H9 (cell line): ENCODE measurements at regions not wholly inside any gene's neighbourhood (a gene's known extent, or its start where the extent isn't known, plus 50 kb on each side); places are given as distances from the start of the nearest gene placed in this dataset.

ENCODE experiments used
- DNase-seq: peaks from one replicate; pipeline ENCODE4 v3.0.0-alpha.2; 2017
- H2AFZ ChIP-seq: one replicate; pipeline ENCODE4 v1.6.1; 2013; ENCODE audit warnings: mild to moderate bottlenecking, low read length, control low read depth, moderate library complexity
- H2AK5ac ChIP-seq: 2 replicates; pipeline ENCODE4 v1.6.1; 2013; ENCODE audit warnings: low read length, control low read depth, mixed read lengths; ENCODE audit not compliant: insufficient read length
- H2BK120ac ChIP-seq: one replicate; pipeline ENCODE4 v1.6.1; 2013; ENCODE audit warnings: low read depth, mild to moderate bottlenecking, low read length, control low read depth, inconsistent platforms; ENCODE audit not compliant: poor library complexity, severe bottlenecking
- H2BK12ac ChIP-seq: 2 replicates; pipeline ENCODE4 v1.6.1; 2013; ENCODE audit warnings: low read length, control low read depth, mixed read lengths, low read depth; ENCODE audit not compliant: insufficient read length
- H2BK15ac ChIP-seq: 2 replicates; pipeline ENCODE4 v1.6.1; 2013; ENCODE audit warnings: low read depth, low read length, control low read depth
- H2BK20ac ChIP-seq: one replicate; pipeline ENCODE4 v1.6.1; 2013; ENCODE audit warnings: low read depth, mild to moderate bottlenecking, low read length, control low read depth, inconsistent platforms; ENCODE audit not compliant: poor library complexity, severe bottlenecking
- H2BK5ac ChIP-seq: 2 replicates; pipeline ENCODE4 v1.6.1; 2013; ENCODE audit warnings: low read length, control low read depth, mixed read lengths; ENCODE audit not compliant: insufficient read length
- H3K14ac ChIP-seq: 2 replicates; pipeline ENCODE4 v1.6.1; 2013; ENCODE audit warnings: low read length, control low read depth; ENCODE audit not compliant: insufficient read depth
- H3K18ac ChIP-seq: 2 replicates; pipeline ENCODE4 v1.6.1; 2013; ENCODE audit warnings: low read depth, mild to moderate bottlenecking, mixed read lengths, low read length, control low read depth; ENCODE audit not compliant: insufficient read length
- H3K23ac ChIP-seq: 2 replicates; pipeline ENCODE4 v1.6.1; 2013; ENCODE audit warnings: low read length, control low read depth, mixed read lengths, low read depth; ENCODE audit not compliant: insufficient read length
- H3K23me2 ChIP-seq: 2 replicates; pipeline ENCODE4 v1.6.1; 2013; ENCODE audit warnings: low read depth, mild to moderate bottlenecking, mixed read lengths, low read length, control low read depth; ENCODE audit not compliant: insufficient read length, poor library complexity, severe bottlenecking
- H3K27ac ChIP-seq: 2 replicates; pipeline ENCODE4 v1.5.1; 2013; ENCODE audit warnings: low read length, control low read depth, mixed read lengths, low read depth; ENCODE audit not compliant: insufficient read length
- H3K27me3 ChIP-seq: 2 replicates; pipeline ENCODE4 v1.6.1; 2013; ENCODE audit warnings: low read length, control low read depth, inconsistent platforms; ENCODE audit not compliant: insufficient read depth
- H3K4ac ChIP-seq: 2 replicates; pipeline ENCODE4 v1.6.1; 2013; ENCODE audit warnings: low read depth, mild to moderate bottlenecking, control low read depth, inconsistent platforms, low read length, moderate library complexity
- H3K4me1 ChIP-seq: 2 replicates; pipeline ENCODE4 v1.6.1; 2013; ENCODE audit warnings: low read length, control low read depth, inconsistent platforms; ENCODE audit not compliant: insufficient read depth
- H3K4me2 ChIP-seq: 2 replicates; pipeline ENCODE4 v1.6.1; 2013; ENCODE audit warnings: low read length, control low read depth, mixed read lengths; ENCODE audit not compliant: insufficient read length, insufficient read depth
- H3K56ac ChIP-seq: 2 replicates; pipeline ENCODE4 v1.6.1; 2013; ENCODE audit warnings: low read depth, mild to moderate bottlenecking, mixed read lengths, low read length, control low read depth; ENCODE audit not compliant: insufficient read length
- H3K79me1 ChIP-seq: 2 replicates; pipeline ENCODE4 v1.6.1; 2013; ENCODE audit warnings: low read depth, mild to moderate bottlenecking, moderate library complexity, low read length, control low read depth, inconsistent platforms; ENCODE audit not compliant: insufficient read depth, poor library complexity, severe bottlenecking
- H3K79me2 ChIP-seq: 2 replicates; pipeline ENCODE4 v1.6.1; 2013; ENCODE audit warnings: low read length, control low read depth, inconsistent platforms; ENCODE audit not compliant: insufficient read depth
- H3K9ac ChIP-seq: 2 replicates; pipeline ENCODE4 v1.6.1; 2013; ENCODE audit warnings: low read length, control low read depth, mixed read lengths; ENCODE audit not compliant: insufficient read length; ENCODE audit errors: extremely low read depth
- H3K9me3 ChIP-seq: one replicate; pipeline ENCODE4 v1.6.1; 2013; ENCODE audit warnings: low read depth, low read length, inconsistent platforms; ENCODE audit not compliant: control insufficient read depth
- H3T11ph ChIP-seq: one replicate; pipeline ENCODE4 v1.6.1; 2013; ENCODE audit warnings: mild to moderate bottlenecking, low read length, control low read depth, inconsistent platforms
- H4K20me1 ChIP-seq: one replicate; pipeline ENCODE4 v1.6.1; 2013; ENCODE audit not compliant: control insufficient read depth, insufficient read length, insufficient read depth
- H4K5ac ChIP-seq: 2 replicates; pipeline ENCODE4 v1.6.1; 2013; ENCODE audit warnings: low read depth, mild to moderate bottlenecking, mixed read lengths, low read length, control low read depth; ENCODE audit not compliant: insufficient read length
- H4K8ac ChIP-seq: replicated peaks from 2 replicates; pipeline ENCODE4 v1.6.1; 2013; ENCODE audit warnings: low read length, control low read depth, mixed read lengths, low read depth; ENCODE audit not compliant: insufficient read length
- H4K91ac ChIP-seq: 2 replicates; pipeline ENCODE4 v1.6.1; 2013; ENCODE audit warnings: low read depth, mild to moderate bottlenecking, moderate library complexity, mixed read lengths, low read length, control low read depth; ENCODE audit not compliant: insufficient read length
- H3K27ac Mint-ChIP-seq, 3 experiments: 2 replicates in 2 of 3; 3 replicates in 1 of 3; pipeline ENCODE4 v1.8.0; 2020 to 2021; ENCODE audit warnings: mixed read lengths in 3 of 3, mild to moderate bottlenecking in 1 of 3, moderate library complexity in 1 of 3
- H3K27me3 Mint-ChIP-seq: 2 replicates; pipeline ENCODE4 v1.8.0; 2021; ENCODE audit warnings: low read depth, mild to moderate bottlenecking, moderate library complexity, mixed read lengths
- H3K36me3 Mint-ChIP-seq, 3 experiments: 2 replicates in 2 of 3; 3 replicates in 1 of 3; pipeline ENCODE4 v1.8.0; 2020 to 2021; ENCODE audit warnings: low read depth in 3 of 3, mixed read lengths in 3 of 3; ENCODE audit not compliant: insufficient read depth in 1 of 3
- H3K4me1 Mint-ChIP-seq, 2 experiments: 2 replicates each; pipeline ENCODE4 v1.8.0; 2020; ENCODE audit warnings: mixed read lengths in 2 of 2
- H3K4me3 Mint-ChIP-seq, 2 experiments: 2 replicates in 1 of 2; 3 replicates in 1 of 2; pipeline ENCODE4 v1.8.0; 2020 to 2021; ENCODE audit warnings: mild to moderate bottlenecking in 2 of 2, mixed read lengths in 2 of 2, moderate library complexity in 1 of 2
- H3K9me3 Mint-ChIP-seq, 2 experiments: 2 replicates in 1 of 2; 3 replicates in 1 of 2; pipeline ENCODE4 v1.8.0; 2020; ENCODE audit warnings: mild to moderate bottlenecking in 2 of 2, mixed read lengths in 2 of 2, moderate library complexity in 1 of 2
- WGBS: extraction: QIAGEN DNeasy Blood & Tissue Kit; methylation state at CpG from one replicate; pipeline ENCODE4 v1.1.7; 2013; ENCODE audit warnings: missing lambda C conversion rate, low lambda C conversion rate, mixed read lengths; ENCODE audit not compliant: insufficient read length; ENCODE audit errors: extremely low coverage; 5-methylcytosine and 5-hydroxymethylcytosine counted together
- TF ChIP-seq, protein P1 (sequence below): fragments of 200-600 bp; sonication (generic); conservative IDR thresholded peaks from 3 replicates; pipeline ENCODE4 v1.8.0; 2021; ENCODE audit warnings: antibody characterized with exemption, mild to moderate bottlenecking

DNA sequence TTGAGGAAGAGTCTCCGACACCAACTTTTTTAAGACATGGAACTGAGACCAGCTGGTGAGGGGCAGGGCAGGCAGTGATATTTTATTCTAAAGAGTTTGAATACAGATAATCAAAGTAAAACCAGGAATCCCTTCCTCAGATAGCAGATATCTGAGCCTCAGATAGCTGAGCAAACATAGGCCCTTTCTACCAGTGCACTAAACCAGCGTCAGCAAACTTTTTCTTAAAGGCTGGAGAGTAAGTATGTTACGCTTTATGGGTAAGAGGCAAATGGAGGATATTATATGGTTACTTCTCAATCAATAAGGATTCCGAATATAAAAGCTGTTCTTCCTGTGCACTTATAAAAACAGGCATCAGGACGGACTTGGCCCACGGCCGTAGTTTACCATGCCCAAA, 73.9 kb downstream of the WNT5A start:
- H3K79me1 ChIP-seq = no peaks in the 10 kb centered on the region
- TF ChIP-seq, protein P1, sequence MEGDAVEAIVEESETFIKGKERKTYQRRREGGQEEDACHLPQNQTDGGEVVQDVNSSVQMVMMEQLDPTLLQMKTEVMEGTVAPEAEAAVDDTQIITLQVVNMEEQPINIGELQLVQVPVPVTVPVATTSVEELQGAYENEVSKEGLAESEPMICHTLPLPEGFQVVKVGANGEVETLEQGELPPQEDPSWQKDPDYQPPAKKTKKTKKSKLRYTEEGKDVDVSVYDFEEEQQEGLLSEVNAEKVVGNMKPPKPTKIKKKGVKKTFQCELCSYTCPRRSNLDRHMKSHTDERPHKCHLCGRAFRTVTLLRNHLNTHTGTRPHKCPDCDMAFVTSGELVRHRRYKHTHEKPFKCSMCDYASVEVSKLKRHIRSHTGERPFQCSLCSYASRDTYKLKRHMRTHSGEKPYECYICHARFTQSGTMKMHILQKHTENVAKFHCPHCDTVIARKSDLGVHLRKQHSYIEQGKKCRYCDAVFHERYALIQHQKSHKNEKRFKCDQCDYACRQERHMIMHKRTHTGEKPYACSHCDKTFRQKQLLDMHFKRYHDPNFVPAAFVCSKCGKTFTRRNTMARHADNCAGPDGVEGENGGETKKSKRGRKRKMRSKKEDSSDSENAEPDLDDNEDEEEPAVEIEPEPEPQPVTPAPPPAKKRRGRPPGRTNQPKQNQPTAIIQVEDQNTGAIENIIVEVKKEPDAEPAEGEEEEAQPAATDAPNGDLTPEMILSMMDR = no peak

More for the DNA sequence above, 73.9 kb downstream of the WNT5A start:
- H3K4me1 ChIP-seq = no peaks in the 10 kb centered on the region
- no peaks in the 10 kb centered on the region for H3K23me2 ChIP-seq
- H3K9me3 ChIP-seq = no peaks in the 10 kb centered on the region
- peak overlapping the region in 1 of 3 experiments; percentile 44; a peak in 2 of 7 replicates for H3K27ac Mint-ChIP-seq
- no peaks in the 10 kb centered on the region for H4K20me1 ChIP-seq
- H3K18ac ChIP-seq = no peak overlapping the region
- H3K4me3 Mint-ChIP-seq = no peak overlapping the region
- H2BK15ac ChIP-seq = no peak overlapping the region
- H3K27me3 Mint-ChIP-seq = no peaks in the 10 kb centered on the region
- H4K8ac ChIP-seq = no peak overlapping the region
- H2AK5ac ChIP-seq = no peak overlapping the region
- no peak overlapping the region for H4K5ac ChIP-seq
- no peak overlapping the region for H2AFZ ChIP-seq
- no peak overlapping the region for H2BK120ac ChIP-seq
- H3K27me3 ChIP-seq = no peaks in the 10 kb centered on the region
- WGBS = no CpG with 5 or more reads among the region's 7 CpGs
- H3K36me3 Mint-ChIP-seq = no peaks in the 10 kb centered on the region
- H3K4me1 Mint-ChIP-seq = peaks cover 3 to 4% of the 10 kb centered on the region in 2 experiments; a peak in 1 of 4 replicates
- H3K9ac ChIP-seq = no peak overlapping the region
- no peak overlapping the region for H2BK12ac ChIP-seq
- no peak overlapping the region for H3K4ac ChIP-seq
- H3K56ac ChIP-seq = no peak overlapping the region
- H4K91ac ChIP-seq = no peak overlapping the region
- no peak overlapping the region for H3K27ac ChIP-seq
- H3T11ph ChIP-seq = no peak overlapping the region
- no peak overlapping the region for H2BK20ac ChIP-seq
- H2BK5ac ChIP-seq = no peak overlapping the region
- no peak overlapping the region for H3K14ac ChIP-seq
- no peak overlapping the region for H3K23ac ChIP-seq
- no peaks in the 10 kb centered on the region; a peak in 1 of 5 replicates for H3K9me3 Mint-ChIP-seq
- H3K4me2 ChIP-seq = no peak overlapping the region
- DNase-seq = no peak
- no peaks in the 10 kb centered on the region for H3K79me2 ChIP-seq
